Fibroblast of skin of right quadriceps (primary cell): ENCODE measurements at regions not wholly inside any gene's neighbourhood (a gene's known extent, or its start where the extent isn't known, plus 50 kb on each side); places are given as distances from the start of the nearest gene placed in this dataset.

Experiments
- DNase-seq: peaks from one replicate; pipeline ENCODE4 v3.0.0-alpha.2; 2013

DNA sequence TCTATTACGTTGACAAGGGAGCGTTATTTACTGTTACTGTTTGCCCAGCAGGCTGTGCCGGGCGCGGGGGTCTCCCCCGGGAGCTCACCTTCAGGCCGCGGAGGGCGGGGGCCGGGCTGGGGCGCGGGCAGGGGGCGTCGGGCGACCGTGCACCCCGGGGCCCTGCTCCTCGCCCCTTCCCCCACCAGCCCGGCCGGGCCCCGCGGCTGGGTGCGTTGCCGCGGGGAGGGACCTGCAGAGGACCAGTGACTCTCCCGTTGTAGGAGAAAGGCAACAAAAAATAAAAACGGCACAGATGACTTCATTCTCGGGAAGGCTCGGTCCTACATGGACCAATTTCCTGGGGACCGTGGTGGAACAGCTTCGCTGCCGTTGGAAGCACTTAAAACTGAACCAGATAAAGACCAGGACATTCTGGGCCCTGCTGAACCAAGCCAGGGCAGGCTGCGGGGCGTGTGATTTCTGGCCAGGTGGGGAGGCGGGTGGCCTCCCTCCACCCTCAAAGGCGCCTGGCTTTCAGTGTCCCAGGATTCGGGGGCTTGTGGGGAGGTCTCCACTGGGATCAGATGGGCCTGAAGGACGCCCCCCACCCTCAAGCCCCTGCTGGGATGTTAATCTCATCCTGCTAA, 57.4 kb downstream of the IGLL1 start:
- peak; percentile 27 for DNase-seq

DNA sequence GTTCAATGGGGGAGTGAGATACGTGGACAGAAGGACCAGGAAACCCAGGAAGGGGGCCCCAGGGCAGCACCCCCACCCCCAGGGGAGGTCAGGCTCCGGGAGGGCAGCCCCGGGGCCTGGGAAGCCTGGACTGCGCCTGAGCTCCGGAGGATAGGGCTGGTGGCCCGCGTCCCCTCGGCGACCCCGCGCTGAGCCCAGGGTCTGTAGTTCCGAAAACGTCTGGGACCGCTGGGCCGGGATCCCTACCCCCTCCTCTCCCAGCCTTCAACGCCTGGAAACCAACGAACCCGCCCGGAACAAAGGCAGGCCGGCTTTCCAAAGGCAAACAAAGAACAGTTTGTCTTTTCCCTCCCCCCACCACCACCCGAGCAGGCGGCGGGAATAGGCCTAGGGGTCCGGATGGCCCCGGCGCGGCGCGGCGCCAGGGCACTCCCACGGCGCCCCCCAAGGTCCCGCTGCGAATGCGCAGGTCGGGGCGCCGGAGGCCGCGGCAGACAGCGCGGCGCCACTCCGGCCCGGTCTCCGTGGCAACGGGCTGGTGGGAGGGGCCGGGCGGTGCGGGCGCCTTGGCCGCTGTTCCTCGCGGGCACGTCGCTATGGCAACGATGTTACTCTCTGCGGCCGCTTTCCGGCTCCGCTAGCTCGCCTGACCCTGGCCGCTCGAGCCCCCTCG, 58.5 kb downstream of the IGLL1 start:
- peak; percentile 94 for DNase-seq

DNA sequence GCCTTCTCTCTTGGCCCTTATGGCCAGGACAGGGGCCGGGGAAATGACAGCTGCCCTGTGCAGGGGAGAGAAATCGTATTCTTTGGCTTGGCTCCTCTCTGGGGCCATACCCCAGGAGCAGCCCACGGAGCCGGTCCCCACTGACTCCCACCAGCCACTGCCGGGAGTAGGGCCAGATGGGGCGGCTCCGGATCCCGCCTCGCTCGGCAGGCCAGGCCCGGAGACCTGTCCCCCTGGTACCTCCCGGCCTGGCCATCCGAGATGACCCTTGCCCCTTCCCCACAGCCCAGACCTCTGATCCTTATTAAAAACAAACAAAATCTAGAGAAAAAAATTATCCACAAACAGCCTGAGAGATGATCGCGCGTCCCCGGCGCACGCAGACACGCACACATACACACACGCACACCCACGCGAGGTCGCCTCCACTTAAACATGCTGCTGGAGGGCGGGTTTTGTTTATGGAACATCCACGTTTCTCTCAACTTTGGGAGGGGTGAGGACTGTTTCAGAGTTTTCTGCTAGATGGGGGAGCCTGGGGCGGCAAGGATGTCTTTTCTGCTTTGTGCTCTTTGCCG, 59.1 kb downstream of the IGLL1 start:
- DNase-seq: peak; percentile 53

DNA sequence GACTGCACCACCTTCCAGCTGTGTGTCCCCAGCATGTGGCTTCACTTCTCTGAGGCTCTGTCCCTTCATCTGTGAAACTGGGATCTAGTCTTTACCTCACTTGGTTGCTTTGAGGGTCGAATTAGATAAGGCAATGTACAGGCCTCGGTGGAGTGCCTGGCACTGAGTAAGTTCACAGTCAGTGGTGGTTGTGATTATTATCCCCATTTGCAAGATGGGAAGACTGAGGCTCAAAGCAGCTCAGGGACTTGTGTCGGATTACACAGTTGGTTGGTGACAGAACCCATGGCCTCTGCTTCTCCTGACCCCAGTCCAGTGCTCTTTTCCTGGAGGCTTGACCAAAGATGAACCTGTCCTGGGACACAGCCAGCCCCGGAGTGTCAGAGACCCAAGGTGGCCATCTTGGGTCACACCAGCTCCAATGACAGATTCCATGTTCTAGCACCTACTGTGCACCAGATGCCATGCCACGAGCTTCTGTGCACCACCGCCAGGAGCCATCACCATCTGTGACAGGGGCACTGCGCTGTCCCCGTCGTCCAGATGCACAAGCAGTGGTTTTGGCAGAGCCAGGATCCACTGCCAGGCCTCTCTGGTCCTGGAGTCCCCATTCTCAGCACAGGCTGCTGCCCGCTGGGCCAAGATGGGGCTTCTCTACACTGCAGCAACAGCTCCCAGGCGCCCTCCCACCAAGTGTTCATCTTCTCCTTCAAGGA, 60.5 kb downstream of the IGLL1 start:
- no peak for DNase-seq

DNA sequence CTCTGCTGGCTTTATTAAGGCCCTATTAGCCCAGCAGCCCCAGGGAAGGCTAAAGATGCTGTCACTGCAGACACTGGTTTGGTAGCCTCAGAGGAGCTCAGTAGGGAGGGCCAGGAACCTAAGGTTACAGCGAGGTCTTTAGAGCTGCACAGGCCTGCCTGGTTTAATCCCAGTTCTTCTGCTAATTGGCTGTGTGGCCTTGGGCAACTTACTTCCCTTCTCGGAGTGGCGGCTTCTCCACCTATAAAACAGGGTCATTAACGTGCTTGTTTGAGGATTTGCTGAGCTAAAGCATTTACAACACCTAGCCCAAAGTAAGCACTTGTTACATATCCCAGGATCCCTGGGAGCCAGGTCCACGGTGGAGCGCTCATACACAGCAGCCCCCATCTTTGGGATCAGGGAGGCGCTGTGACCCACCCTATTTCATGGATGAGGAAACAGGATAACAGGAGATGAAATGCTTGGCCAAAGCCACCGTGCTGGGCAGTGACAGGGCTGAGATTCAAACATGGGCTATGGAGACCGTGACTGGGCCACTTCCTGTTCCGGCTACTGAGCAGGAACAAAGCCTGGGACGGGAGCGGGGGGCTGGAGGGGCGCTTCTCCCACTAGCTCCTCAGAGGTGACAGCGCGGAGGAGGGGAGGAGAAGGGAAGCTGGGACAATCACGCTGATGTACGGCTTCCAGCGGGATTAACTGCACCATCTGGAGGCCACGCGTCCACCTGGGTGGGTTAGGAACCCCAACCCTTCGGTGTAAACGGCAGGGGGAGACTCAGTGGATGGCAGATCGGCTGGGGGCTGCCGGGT, 61.5 kb downstream of the IGLL1 start:
- DNase-seq: no peak

DNA sequence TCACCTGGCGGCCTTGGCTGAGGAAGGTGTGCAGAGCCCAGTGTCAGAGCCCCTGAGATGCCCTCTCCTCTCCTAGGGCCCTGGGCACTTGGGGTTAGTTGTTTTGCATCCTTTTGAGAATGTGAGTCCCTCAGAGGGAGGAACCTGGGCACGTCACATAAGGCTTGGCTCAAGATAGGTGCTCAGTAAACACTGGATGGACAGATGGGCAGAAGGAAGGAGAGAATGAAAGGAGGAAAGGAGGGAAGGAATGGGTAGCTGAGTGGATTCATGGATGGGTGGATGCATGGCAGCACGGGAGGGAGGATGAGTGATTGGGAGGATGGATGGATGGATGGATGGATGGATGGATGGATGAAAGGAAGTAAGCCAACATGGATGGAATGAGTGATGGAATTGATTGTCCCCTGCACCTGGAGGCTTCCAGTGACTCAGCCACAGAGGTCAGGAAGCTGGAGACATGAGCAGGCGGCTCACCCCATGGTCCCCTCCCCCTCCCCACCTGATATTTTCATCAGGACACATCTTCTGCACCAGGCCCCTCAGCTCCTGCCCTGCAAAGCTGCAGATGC, 62.2 kb downstream of the IGLL1 start:
- no peak for DNase-seq

DNA sequence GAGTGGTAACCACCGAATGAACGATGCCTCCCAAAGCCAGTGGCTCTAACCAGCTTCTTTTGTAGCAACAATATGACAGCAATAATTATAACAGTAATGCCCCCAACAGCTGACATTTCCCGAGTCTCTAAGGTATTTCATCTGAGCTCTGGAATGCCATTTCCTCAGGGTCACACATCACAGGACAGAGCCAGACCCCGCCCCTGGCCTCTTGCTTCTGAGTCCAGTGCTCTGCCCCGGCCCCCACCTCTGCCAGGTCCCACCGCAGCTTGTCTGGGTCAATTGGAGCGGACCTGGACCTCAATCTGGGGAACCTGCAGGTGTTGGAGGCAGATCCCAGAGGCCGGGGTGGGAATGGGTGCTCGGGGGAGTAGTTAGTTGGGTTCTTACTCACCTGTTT, 63.8 kb downstream of the IGLL1 start:
- DNase-seq: no peak

DNA sequence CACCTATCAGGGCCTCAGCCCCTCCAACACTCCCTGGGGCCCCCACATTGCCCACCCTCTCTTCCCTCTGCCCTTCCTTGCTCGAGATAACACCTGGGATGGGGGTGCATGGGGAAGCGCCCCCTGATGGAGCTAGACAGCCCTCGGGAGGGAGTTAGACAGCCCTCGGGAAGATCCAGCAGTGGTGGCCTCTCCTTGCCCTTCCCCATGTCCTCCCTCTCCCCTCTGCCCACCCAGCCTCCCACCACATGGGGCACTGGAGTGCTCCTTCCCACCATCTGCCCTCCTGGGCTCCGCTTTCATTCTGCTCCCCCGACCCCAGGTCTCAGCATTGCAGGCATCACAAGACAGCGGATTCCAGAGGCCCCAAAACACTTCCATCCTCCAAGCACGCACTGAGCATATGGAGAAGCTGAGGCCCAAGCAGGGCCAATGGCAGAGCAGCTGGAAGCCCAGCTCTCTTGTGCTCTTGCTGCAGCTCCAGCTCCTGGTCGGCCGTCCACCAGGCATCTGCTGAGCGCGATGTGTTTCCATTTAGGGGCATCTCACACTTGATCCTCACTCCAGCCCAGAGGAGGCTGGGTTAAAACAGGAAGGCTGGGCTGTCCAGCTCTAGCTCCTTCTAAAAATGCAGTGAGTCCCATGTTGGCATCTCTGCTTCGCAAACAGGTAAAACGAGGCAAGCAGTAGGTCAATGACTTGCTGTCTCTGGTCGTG, 65.6 kb downstream of the IGLL1 start:
- DNase-seq: no peak

DNA sequence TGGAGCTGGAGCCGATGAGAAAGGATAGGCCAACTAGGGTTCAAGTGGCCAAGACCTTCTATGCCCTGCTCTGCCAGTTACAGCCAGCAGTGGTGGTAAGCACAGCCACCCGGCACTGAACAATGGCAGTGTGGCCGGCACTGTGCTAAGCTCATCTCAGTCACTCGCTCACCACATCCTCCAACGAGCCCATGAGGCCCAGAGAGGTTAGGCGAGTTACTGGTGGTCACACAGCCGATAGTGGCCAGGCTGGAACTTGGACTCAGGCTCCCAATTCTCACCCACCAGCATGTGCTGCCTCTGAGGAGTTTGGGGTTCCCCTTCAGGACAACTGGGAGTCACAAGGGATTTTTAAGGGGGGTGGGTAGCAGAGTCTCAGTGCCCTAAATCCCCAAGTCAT, 66.4 kb downstream of the IGLL1 start:
- no peak for DNase-seq

DNA sequence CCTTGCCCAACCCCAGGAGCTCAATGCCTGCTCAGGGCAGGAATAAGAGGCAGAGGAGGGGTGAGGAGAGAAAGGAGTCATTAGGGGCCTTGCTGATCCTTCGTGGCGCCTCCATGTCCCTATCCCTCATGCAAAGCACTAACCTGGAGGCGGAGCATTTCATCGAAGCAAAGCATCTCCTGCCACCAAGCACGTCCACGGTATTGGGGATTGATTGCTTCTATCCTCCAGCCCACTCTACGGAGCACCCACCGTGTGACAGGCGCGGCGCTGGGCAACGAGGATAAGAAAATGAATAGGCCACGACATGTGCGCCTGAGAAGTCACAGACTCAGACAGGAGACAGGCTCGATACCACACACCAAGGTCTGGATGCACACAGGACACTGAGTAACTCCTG, 67.0 kb downstream of the IGLL1 start:
- DNase-seq: no peak

DNA sequence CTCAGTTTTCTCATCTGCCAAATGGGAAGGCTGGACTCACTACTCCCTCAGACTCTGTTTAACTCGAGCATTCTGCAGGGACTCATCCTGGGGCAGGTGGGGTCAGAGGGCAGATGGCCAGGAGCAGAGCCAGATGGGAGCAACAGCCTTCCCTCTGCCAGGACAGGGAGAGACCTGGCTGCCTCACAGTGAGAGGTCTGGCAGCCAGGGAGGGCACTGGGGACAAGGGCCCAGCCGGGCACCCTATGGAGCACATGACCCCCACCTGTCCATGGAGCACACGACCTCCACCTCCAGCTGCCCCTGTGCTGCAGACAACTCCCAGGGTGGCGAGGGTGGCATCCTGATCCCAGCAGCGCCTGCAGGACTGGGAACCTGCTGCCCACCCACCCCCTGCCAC, 67.4 kb downstream of the IGLL1 start:
- no peak for DNase-seq

DNA sequence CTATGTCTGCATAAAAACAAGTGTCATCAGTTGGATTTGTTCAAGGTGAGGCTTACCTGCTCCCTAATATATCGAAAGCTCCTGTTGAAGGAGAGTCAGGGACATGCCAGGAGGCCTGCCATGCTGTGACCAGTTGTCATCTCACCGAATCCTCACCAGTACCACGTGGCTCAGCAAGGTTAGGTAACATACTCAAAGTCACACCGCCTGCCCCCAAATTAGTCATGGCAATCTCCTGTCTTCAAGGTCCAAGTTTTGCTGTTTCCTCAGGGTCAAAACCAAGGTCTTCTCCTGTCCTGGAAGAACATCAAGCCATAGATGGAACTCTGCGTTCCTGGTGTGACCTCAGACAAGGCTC, 67.8 kb downstream of the IGLL1 start:
- DNase-seq: no peak

DNA sequence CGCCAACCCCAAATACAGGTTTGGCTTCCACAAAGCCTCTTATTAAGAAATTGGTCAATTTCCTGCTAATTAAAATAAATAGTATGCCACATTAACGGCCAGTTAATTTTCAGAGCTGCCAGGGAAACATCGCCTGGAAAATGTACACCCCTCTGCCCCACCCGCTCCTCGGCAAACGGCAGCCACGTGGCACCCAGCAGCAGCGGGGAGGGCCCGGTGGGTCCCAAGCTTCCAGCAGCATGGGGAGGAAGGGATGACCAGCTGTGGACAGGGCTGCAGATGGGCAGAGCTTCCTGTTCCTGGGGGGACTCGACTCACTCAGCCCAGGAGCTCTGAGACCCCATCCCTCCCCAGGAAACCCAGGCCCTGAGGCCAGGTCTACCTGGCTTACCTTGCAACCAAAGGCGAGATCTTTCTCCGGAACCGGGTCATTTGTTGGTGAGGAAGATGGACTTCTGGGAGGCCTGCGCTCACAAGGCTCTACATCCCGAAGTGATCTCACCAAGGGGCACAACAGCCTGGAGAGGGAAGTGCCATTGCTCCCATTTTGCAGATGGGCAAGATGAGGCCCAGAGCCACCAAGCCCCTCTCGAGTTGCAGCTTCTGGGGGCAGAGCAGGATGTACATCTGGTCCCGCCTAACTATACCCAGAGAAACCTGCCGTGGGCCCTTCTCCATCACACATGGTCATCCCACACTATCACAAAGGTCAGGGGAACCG, 68.3 kb downstream of the IGLL1 start:
- DNase-seq: no peak

DNA sequence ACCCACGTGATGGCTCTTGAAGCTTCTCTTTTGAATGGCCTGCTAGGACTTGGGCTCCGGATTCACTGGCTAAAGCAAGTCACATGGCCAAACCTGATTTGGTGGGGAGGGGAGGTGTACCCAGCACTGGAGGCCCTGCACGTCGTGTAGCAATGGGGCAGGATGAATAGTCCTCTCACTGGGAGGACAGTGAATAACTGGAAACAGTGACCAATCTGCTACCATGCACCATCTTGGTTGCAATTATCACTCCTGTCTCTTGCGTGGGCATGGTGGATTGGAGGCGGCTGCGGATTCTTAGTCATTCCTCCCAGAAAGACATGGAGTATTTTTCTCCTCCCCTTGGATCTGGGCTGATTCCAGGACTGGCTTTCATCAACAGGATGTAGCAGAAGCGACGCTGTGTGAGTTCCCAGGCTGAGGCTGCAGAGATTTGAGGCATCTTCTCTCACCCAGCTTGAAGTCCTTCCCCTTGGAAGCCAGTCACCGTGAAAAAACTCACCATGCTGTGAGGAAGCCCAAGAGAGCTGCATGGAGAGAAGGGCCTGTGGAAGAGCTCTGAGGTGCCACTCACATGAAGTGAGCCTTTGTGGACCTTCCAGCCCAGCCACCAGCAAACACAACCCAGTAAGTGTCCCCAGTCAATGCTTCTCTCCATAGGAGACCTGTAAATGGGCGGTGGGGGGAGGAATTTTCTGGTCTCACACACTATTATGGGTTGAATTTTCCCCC, 70.4 kb downstream of the IGLL1 start:
- DNase-seq: peak; percentile 40

DNA sequence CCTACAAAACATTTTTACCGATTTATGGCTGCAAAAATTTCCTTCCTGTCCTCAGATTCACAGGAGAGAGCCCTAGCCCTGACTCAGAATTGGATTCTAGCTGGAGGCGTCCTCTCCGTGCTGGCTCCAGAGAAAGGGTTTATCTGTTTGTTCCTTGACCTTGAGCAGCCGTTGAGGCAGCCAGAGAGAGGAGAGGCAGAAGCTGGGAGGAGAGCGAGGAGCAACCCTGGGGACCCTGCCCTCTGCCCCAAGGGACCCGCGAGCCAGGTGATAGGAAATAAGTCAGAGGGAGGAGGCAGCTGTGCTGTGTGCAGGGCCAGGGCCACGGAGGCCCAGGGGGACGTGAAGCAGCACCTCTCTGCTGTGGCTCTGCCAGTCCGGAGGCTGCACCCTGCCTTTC, 75.6 kb downstream of the IGLL1 start:
- no peak for DNase-seq

DNA sequence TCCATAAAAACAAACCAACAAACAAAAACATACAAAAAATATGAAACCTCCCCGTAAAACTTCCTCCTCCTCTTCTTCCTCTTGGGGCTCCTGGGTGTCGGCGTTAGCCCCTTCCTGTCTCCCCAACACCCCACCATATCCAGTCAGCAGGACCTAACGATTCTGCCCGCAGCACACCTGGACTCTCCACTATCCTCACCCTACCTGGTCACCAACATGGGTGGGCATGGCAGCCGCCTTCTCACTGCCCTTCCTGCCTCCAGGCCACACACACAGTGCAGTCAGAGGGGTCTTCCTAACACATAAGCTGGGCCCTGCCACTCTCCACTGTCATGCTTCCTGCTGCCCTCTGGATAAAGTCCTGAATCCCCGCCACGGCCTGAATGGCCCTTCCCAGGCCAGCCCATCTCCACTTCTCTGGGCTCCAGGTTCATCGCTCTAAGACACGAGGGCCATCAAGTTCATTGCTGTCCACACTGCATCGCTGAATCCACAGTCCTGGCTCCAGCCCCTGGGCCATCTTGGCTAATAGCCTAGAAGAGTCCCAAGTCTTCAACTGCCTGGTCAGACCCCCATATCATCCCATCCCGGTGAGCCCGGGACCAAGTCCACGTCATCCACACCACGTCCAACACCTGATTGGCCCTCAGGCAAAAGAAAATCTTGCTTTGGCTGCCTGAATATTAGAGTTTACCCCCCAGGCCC, 76.2 kb downstream of the IGLL1 start:
- DNase-seq: no peak

DNA sequence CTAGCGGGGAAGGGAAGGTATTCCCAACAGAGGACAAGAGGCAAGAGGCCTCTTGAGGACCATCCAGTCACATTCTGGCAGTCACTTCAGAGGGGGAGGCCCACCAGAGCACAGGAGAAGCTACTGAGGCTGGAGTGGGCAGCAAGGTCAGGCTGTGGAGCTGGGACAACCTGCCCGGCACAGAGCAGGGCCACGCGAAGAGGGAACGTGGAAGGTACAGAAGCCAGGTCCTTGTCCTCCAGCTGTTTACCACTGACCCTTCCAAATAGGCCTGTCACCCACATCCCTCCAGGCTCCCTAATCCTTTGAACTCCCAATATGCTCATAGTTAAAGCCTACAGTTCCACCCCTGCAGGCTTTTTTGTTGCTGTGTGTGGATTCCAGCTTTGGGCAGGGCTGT, 76.9 kb downstream of the IGLL1 start:
- no peak for DNase-seq

DNA sequence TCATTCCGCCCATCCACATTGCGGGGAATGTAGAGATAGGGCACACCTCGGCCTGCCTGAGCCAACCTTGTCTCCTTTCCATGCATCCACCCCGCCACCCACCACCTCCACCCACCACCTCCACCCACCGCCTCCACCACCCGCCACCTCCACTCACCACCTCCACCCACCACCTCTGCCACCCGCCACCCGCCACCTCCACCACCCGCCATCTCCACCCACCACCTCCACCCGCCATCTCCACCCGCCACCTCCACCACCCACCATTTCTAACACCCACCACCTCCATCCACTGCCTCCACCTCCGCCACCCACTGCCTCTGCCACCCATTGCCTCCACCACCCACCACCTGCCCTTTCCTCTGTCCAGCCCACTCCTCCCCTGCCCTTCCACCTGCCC, 78.4 kb downstream of the IGLL1 start:
- DNase-seq: no peak

DNA sequence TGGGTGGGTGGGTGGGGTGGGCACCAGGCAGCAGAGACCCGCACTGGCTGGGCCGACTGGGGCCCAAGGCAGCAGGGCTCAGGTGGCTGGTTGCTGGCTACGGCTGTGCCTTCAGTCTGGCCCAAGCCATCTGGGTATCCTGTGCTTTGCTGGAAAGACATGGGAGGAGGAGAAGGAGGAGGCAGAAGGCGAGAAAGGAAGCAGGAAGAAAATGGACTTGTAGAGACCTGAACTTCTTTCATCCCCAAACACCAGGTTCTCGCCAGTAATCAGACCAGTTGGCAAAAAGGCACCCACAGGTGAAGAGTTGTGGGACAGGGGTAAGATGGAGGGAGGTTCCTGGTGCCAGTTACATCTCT, 78.8 kb downstream of the IGLL1 start:
- no peak for DNase-seq
